Fibroblast of the aortic adventitia (primary cell): ENCODE measurements at regions not wholly inside any gene's neighbourhood (a gene's known extent, or its start where the extent isn't known, plus 50 kb on each side); places are given as distances from the start of the nearest gene placed in this dataset.

Source experiments
- DNase-seq: peaks from one replicate; pipeline ENCODE4 v3.0.0-alpha.2; 2010; ENCODE audit warnings: low read depth
- H3K4me3 ChIP-seq: 2 replicates; pipeline ENCODE4 v1.5.1; 2011; ENCODE audit warnings: low read depth, mild to moderate bottlenecking, control low read depth, low read length, moderate library complexity
- TF ChIP-seq, protein P1 (sequence below): IDR thresholded peaks from 2 replicates; pipeline ENCODE4 v1.5.1; 2011; ENCODE audit warnings: mild to moderate bottlenecking, low read length, control low read depth, inconsistent platforms; ENCODE audit not compliant: insufficient read depth

DNA sequence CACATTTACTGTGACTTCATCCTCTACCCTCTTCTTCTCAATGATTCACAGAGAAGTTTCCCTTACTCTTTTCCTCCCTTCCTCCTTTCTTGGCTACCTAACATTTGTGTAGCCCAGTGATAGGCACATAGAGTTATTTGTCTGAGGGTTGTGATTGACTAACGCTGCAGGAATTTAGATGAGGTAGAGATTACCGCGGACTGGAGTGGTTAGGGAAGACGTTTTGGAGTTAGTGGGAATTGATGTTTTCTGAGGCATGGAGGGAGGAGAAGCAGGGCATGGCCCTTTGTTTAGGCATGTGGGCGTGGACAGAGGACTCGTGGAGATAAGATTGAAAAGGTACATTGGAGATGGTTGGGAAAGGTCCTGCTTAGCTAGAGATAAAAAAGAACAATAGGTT, 246.7 kb downstream of the GPAT3 start:
- TF ChIP-seq, protein P1, sequence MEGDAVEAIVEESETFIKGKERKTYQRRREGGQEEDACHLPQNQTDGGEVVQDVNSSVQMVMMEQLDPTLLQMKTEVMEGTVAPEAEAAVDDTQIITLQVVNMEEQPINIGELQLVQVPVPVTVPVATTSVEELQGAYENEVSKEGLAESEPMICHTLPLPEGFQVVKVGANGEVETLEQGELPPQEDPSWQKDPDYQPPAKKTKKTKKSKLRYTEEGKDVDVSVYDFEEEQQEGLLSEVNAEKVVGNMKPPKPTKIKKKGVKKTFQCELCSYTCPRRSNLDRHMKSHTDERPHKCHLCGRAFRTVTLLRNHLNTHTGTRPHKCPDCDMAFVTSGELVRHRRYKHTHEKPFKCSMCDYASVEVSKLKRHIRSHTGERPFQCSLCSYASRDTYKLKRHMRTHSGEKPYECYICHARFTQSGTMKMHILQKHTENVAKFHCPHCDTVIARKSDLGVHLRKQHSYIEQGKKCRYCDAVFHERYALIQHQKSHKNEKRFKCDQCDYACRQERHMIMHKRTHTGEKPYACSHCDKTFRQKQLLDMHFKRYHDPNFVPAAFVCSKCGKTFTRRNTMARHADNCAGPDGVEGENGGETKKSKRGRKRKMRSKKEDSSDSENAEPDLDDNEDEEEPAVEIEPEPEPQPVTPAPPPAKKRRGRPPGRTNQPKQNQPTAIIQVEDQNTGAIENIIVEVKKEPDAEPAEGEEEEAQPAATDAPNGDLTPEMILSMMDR, result no peak
- DNase-seq, result no peak
- no peak overlapping the region for H3K4me3 ChIP-seq

DNA sequence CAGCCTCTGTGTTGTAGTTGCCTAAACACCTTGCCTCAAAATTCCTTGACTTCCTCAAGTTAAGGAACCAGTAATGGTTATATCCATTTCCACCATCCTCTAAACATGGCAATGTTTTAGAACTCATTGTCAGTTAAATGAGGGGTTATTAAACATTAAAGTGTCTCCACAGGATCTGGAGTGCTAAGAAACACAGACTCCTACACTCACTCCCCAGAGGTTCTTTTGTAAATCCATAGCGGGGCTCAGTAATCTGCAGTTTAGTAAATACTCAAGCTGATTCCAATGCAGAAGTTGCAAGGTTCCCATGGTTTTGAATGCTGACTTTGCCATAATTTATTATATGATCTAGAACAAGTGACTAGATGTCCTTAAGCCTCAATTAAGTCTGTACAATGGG, 245.5 kb downstream of the GPAT3 start:
- TF ChIP-seq, protein P1, result no peak
- H3K4me3 ChIP-seq, result no peak overlapping the region
- no peak for DNase-seq

DNA sequence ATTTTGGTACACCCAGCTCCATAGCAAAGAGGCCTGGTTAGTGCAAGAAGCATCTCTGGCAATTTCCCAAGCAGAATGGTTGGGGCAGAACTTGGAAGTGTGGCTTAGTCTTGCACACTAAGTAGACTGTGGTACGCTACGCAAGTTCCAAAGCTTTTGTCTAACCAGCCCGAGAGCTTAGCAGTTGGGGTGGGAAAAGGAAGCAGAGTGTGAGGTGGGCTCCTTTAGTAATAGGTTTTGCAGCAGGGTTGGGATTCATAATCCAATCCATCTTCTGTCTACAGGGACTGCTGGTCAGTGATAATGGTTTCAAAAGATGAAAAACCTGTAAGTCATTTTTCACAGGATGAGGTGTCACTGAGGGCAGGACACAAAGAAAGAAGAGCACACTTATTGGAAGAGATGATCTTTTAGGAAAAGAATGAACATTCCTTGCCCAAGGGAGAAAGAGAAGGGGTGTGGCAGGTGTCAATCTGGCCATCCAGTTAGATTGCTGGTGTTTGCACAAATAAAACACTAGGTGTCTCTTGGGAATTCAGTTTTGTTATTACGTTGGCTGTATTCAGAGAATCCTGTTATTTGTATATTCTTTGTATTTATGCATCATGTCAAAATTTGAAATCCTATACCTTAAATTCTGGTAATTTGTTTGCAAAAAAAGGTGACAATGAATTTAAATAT, 244.3 kb downstream of the GPAT3 start:
- TF ChIP-seq, protein P1, result no peak
- DNase-seq, result no peak

DNA sequence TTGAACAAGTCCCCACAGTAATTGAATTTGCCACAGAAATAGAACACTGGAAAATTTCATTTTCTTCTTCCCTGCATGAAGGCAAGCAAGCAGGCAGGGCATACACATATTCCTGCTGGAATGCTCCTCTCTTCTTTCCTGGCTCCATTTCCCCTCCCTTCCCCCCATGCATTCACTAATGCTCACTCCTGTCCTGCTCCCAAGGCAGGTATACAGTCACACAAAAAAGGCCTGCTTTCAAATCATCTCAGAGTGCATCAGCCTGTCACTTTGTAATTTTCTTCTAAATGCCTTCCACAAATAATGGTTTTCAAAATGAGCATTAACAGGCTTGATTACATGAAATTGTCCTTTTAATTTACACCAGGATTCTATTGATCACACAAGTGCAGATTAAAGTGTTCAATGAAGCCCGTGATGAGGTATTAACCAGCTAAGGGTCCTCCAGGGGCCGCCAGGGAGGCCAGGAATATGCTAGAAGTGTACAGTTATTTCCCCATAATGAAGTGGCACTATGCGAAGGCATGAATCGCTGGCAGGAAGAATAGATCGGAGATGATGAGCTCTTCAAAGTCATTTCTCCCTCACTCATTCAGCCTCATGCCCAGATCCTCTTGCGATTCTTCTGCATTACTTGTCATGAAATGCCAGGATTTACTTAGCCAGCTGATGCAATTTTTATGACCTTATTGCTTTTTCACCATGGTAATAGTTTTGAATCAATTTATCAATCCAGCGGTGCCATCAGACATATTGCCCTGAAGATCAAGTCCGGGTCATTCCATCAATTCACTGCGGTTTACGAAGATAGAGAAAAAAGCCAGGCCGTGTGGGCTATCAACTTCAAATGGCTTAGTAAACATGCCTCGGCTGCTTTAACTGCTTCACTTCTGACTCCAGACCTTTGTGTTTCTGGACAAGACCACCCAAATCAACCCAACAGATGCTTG, 243.5 kb downstream of the GPAT3 start:
- TF ChIP-seq, protein P1, result no peak
- DNase-seq, result no peak
- H3K4me3 ChIP-seq, result no peak overlapping the region

More for the DNA sequence above, 244.3 kb downstream of the GPAT3 start:
- no peak overlapping the region for H3K4me3 ChIP-seq

DNA sequence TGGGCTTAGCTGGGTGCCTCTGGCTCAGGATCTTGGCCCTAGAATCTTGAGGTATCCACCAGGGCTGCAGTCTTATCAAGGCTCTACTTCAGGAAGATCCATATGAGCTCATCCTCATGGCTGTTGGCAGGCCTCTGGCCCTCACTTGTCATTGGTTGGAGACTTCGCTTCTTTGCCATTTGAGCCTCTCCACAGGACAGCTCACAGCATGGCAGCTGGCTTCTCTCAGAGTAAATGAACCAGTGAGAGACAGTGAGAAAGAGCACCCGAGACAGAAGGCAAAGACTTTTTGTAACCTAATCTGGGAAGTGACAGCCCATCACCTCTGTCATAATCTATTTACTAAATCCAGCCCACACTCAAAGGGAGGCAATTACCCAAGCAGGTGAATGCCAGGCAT, 236.8 kb downstream of the GPAT3 start:
- H3K4me3 ChIP-seq, result no peak overlapping the region
- TF ChIP-seq, protein P1, result no peak
- no peak for DNase-seq

DNA sequence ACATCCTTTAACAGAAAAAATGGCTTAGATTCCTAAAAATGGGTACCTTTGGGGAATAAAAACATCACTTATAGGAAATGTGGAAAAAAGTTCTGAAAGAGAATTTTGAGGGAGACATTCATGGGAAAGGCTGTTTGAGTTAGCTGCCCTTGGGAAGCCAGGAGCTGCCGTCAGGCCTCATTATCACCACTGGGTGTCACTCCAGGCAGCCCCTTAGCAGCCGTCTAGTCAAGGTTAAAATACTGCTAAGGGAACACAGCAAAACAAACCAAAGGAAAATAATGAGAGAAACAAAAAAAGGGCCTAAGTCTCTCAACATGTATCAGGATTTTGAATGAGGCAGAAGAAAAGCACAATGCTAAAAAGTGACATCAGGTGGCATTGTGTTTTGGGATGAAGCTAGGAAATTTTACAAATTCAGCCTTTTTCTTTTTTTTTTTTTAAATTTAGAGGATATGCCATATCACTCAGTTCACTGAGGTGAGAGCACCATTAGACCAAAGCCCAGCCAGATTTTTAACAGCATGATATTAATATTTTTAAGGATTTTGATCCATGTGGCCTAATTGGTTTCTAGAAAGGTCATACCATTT, 235.3 kb downstream of the GPAT3 start:
- peak; percentile 74 for DNase-seq
- no peak overlapping the region for H3K4me3 ChIP-seq
- TF ChIP-seq, protein P1, result peak; percentile 90
